ENCODE measurements at regions not wholly inside any gene's neighbourhood (a gene's known extent, or its start where the extent isn't known, plus 50 kb on each side); places are given as distances from the start of the nearest gene placed in this dataset.

- H3K9me3 Mint-ChIP-seq = no peaks in the 10 kb centered on the region
- TF ChIP-seq CTCF (IDR thresholded peaks at IDR 0.05) = no peak
- H3K4me1 Mint-ChIP-seq = peaks cover 9% of the 10 kb centered on the region
- no peak overlapping the region for H3K4me3 Mint-ChIP-seq
- H3K36me3 Mint-ChIP-seq (ENCODE audit: low read depth) = no peaks in the 10 kb centered on the region
- no peak overlapping the region for H3K27ac Mint-ChIP-seq
- no peak for DNase-seq
- H3K27me3 Mint-ChIP-seq (ENCODE audit: low read depth, poor library complexity) = no peaks in the 10 kb centered on the region
Measured at GRCh38 chr6:12371151-12371550, 81.0 kb downstream of the EDN1 start.

- Mint-ChIP-seq H3K36me3 (ENCODE audit: low read depth) (no peaks in the 10 kb centered on the region), H3K27me3 (ENCODE audit: low read depth, poor library complexity) (no peaks in the 10 kb centered on the region), H3K27ac (no peak overlapping the region), H3K4me1 (peaks cover 15% of the 10 kb centered on the region), H3K9me3 (no peaks in the 10 kb centered on the region), H3K4me3 (no peak overlapping the region)
- DNase-seq = no peak
- no peak for TF ChIP-seq CTCF (IDR thresholded peaks at IDR 0.05)
Measured at GRCh38 chr6:12371641-12372146, 81.5 kb downstream of the EDN1 start.

GRCh38 chr6:12379181-12379580, 89.0 kb downstream of the EDN1 start:
- no peak overlapping the region for H3K27ac Mint-ChIP-seq
- no peak for DNase-seq
- H3K27me3 Mint-ChIP-seq (ENCODE audit: low read depth, poor library complexity) = no peaks in the 10 kb centered on the region
- no peak for TF ChIP-seq CTCF (IDR thresholded peaks at IDR 0.05)
- H3K36me3 Mint-ChIP-seq (ENCODE audit: low read depth) = no peaks in the 10 kb centered on the region
- peaks cover 24% of the 10 kb centered on the region for H3K4me1 Mint-ChIP-seq
- no peak overlapping the region for H3K4me3 Mint-ChIP-seq
- H3K9me3 Mint-ChIP-seq = peaks cover 10% of the 10 kb centered on the region

- no peak overlapping the region for H3K27ac Mint-ChIP-seq
- H3K4me1 Mint-ChIP-seq = peaks cover 11% of the 10 kb centered on the region
- H3K9me3 Mint-ChIP-seq = peaks cover 10% of the 10 kb centered on the region
- TF ChIP-seq CTCF (IDR thresholded peaks at IDR 0.05) = no peak
- no peak overlapping the region for H3K4me3 Mint-ChIP-seq
- H3K27me3 Mint-ChIP-seq (ENCODE audit: low read depth, poor library complexity) = no peaks in the 10 kb centered on the region
- DNase-seq = no peak
- H3K36me3 Mint-ChIP-seq (ENCODE audit: low read depth) = no peaks in the 10 kb centered on the region
Measured at GRCh38 chr6:12381587-12381986, 91.4 kb downstream of the EDN1 start.

- no peak overlapping the region for H3K27ac Mint-ChIP-seq
- H3K9me3 Mint-ChIP-seq = peaks cover 6% of the 10 kb centered on the region
- TF ChIP-seq CTCF (IDR thresholded peaks at IDR 0.05) = no peak
- no peak overlapping the region for H3K4me3 Mint-ChIP-seq
- no peak for DNase-seq
- no peaks in the 10 kb centered on the region for H3K36me3 Mint-ChIP-seq (ENCODE audit: low read depth)
- no peaks in the 10 kb centered on the region for H3K27me3 Mint-ChIP-seq (ENCODE audit: low read depth, poor library complexity)
- H3K4me1 Mint-ChIP-seq = peaks cover 3% of the 10 kb centered on the region
Measured at GRCh38 chr6:12383448-12383847, 93.3 kb downstream of the EDN1 start.

GRCh38 chr6:12384357-12384912, 94.3 kb downstream of the EDN1 start:
- Mint-ChIP-seq H3K4me1 (peaks cover 3% of the 10 kb centered on the region), H3K4me3 (no peak overlapping the region)

More at GRCh38 chr6:12384357-12384912, 94.3 kb downstream of the EDN1 start:
- no peak for DNase-seq
- no peak for TF ChIP-seq CTCF (IDR thresholded peaks at IDR 0.05)
- Mint-ChIP-seq H3K36me3 (ENCODE audit: low read depth) (no peaks in the 10 kb centered on the region), H3K27me3 (ENCODE audit: low read depth, poor library complexity) (peaks cover 4% of the 10 kb centered on the region), H3K9me3 (no peaks in the 10 kb centered on the region), H3K27ac (no peak overlapping the region)

All from nephron progenitor cell (in vitro differentiated cells).